GM18858 (cell line): ENCODE measurements at regions not wholly inside any gene's neighbourhood (a gene's known extent, or its start where the extent isn't known, plus 50 kb on each side); places are given as distances from the start of the nearest gene placed in this dataset.

ENCODE experiments used
- ATAC-seq: cut with Tn5 transposase; IDR thresholded peaks from one replicate; pipeline ENCODE4 v1.9.1; 2021; ENCODE audit not compliant: unreplicated experiment

DNA sequence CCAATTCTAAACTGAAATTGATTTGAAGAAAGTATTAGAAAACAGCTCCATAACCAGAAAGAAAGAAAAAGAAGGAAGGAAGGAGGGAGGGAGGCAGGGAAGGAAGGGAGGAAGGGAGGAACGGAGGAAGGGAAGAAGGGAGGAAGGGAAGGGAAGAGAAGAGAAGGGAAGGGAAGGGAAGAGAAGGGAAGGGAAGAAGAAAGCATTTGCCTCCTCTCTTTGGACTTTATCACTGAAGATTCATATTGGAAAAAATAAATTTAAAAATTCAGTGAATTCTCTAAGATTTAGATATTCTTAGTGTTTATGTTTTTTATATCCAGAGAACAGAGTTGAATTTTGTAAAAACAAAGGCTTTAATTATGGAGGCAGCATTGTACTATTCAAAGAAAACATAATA is 68.5 kb upstream of the NXT1 start:
- ATAC-seq = no peak

DNA sequence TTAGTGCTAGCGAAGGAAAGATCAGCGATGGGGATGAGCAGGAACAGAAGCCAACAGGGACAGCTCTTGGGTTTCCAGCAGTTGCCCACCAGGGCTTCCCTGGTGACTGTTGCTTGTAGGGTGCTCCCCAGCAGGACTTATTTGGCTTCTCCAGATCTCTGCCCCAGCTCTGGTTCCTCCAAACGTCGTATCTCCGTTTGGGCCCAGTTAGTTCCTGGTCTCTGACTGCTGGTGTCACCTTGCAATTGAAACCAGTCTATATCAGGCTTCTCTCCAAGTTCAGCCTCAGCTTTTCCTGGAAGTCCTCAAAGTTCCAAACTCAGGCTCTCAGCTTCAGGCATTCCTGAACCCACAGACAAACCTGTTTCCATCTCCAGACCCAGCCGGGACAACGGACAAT is 70.8 kb upstream of the NXT1 start:
- ATAC-seq = no peak

GRCh38 chr20:23278172-23278571 is 72.4 kb upstream of the NXT1 start:
- no peak for ATAC-seq

- ATAC-seq = no peak
Measured at GRCh38 chr20:23277316-23277715, 73.3 kb upstream of the NXT1 start.

DNA sequence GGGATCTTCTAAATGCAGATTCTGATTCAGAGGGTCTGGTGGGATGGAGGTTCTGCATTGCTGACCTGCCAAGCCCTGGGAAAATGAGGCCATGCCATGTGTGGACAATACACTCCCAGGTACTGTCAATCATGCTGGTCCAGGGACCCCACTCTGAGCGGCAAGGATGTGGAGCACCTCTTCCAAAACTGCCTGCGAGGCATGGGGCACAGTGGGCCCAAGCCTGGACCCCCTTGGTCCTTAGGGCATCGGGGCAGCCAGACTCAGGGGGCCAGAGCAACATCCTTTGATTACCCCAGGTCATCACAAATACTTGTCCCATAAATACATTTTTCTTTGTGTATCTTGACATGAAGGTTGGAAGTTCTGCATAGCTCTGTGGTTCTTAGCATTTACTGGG is 76.8 kb upstream of the NXT1 start:
- no peak for ATAC-seq

GRCh38 chr20:23272176-23273029 is 78.2 kb upstream of the NXT1 start:
- ATAC-seq = no peak

GRCh38 chr20:23270382-23270911 is 80.1 kb upstream of the NXT1 start:
- ATAC-seq = no peak

DNA sequence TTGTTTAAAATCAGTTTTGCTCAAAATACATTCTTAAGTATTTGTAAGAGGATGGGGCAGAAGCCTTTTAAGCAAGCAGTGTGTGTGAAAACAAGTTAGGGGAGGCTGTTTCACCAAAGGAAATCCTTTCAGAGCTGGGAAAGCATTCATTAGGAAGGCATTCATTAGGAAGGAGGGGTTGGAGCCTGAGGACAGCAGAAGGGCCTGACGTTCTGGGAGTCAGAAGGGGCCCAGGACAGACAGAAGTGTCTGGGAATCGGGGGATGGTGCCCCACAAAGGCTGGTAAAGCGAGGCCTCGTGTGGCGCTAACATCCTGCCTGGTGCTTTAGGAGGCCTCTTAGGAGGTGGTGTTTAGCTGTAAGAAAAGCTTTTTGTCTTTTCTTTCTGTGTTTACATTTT is 80.6 kb upstream of the NXT1 start:
- no peak for ATAC-seq

GRCh38 chr20:23268792-23269354 is 81.7 kb upstream of the NXT1 start:
- ATAC-seq = no peak

DNA sequence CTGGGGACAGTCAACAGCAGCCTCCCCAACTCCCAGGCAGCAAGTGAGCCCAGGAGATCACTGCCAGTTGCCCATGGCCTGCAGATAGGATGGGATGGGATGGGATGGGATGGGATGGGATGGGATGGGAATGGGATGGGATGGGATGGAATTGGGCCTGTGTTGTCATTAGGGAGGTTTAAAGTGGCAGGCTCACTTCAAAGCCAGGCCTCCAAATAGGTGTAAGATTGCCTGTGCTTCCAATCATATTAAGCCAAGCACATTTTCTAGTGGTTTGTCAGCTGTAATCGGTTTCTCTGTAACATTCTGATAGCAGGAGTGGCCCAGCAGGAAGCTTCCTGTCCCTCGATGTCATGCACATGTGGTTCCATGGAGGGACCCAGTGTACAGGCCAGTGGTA is 82.7 kb upstream of the NXT1 start:
- no peak for ATAC-seq

GRCh38 chr20:23266530-23267398 is 83.8 kb upstream of the NXT1 start:
- no peak for ATAC-seq

DNA sequence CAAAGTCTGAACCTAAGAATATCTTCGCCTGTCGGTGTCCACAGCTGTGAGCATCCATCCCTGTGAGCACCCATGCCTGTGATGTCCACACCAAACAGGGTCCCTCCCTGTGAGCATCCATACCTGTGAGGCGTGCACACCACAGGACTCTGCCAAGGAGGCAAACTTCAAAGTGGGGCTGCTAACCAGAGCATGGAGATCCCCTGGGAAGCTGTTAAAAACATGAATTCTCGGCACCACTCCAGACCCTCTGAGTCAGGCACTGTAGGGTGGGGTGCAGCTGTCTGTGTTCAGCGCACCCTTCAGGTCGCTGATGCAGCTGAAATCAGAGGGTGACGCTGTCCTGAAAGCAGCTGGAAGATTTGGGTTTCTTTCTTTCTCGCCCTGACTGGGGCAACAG is 85.4 kb upstream of the NXT1 start:
- ATAC-seq = no peak

DNA sequence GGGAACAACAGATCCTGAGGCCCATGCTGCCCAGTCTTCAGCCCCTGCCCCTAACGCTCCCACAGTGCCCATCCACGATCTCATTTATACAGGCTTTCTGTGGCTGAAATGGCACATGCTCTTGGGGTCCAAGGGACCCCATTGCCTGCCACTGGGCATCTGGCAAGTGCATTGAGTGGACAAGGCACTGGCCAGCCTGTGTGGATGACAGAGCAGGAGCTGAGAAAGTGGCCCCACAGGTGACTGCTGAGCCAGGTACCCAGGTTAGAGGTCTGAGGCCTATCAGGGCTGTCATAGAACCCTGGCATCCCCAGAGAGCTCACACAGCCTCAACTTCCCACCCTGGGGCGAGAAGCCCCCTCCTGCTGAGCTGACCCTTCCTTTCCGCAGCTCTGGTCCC is 86.0 kb upstream of the NXT1 start:
- ATAC-seq = no peak

GRCh38 chr20:23260181-23260840 is 90.3 kb upstream of the NXT1 start:
- no peak for ATAC-seq

- no peak for ATAC-seq
Measured at GRCh38 chr20:23258747-23259121, 91.9 kb upstream of the NXT1 start.

DNA sequence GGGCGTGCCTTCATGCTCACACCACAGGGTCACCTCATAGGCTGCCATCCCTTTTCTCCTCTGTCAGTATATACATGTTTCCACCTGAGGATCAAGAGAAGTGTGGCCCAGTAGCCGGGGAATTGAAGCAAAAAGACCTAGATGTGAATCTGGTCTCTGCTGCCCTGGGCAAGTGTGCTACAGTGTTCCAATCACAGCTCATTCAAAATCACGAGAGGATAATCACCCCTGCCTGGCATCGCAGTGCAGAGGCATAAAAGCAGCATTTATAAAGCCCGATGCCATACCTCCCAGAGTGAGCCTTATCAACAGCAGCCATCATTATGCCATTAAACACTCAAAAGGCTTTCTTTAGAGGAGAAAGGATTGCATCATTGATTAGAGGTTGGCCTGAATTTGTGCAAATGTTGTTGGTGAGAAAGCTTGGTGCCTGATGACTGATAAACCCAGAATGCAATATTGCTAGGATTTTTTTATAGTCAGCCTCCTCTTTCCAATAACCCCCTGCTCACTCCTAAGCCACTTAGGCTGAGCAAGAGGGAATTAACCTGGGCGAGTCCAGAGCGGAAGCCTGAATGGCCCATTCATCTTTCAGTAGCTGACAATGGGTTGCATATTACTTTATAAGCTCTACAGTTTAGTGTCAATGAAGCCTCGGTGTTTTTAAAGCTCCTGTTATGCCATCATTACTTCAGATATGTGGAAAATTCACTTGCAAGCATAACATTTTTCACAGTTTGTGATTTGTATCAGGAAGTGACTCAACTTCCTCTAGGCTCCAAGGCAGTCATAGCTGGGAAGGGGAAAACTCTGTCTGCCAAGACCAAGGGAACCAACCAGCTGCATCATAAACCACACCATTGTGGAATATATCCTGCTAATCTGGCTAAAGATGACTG is 92.5 kb upstream of the NXT1 start:
- ATAC-seq = no peak

DNA sequence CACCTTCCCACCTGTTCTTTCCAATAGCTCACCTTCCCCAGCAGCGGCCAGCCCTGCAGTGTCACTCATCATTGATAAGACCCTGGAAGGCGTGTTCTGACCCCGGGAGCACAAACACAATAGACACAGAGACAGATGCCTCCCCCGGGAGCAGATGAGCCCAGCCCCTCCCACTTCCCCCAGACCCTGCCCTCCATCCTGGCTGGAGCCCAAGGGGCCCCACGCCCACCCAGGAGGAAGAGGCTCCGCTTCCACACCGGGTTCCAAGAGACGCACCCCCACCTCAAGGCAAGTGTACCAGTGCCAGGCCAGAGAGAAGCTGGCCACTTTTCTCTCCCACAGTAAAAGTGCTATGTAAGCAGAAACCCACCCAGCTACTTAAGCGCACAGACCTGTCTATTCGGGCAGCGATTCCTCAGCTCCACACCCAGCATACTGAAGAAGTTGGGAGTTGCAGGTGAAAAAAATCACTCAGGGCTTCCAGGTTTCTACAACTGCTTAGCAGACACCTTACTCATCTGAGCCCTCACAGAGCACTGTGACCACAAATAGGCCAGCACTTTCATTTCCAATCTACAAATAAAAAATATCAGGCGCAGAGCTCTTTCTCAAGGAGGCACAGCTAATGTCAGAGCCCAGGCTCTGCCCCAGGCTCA is 93.4 kb upstream of the NXT1 start:
- no peak for ATAC-seq

DNA sequence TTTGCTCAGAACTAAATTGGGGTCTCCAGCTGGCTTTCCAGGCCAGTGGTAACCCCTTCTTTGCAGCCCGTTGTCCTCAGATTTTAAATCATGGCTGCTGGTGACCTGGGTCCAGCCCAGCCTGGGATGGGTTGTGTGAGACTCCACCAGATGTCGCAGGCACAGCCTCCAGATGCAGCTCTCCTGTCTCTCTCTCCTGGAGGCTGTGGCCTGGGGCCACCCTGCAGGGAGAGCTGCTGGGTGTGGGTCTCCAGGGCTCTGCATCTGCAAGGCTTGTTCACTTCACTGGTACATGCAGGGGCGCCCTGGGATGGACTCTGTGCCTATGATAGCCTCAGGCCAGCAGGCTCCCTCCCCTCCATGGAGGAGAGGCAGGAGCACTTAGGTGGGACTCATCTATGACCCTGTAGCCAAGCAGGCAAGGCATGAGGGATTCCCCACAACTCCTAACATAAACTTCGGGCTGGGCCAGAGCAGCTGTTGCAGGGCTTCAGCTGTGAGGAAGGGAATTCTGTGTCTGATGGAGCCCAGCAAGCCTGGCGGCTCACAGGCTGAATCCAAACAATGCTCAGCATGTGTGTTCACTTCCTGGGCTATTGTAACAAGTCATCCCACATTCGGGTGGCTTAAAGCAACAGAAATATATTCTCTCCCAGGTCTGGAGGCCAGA is 94.7 kb upstream of the NXT1 start:
- ATAC-seq = no peak

DNA sequence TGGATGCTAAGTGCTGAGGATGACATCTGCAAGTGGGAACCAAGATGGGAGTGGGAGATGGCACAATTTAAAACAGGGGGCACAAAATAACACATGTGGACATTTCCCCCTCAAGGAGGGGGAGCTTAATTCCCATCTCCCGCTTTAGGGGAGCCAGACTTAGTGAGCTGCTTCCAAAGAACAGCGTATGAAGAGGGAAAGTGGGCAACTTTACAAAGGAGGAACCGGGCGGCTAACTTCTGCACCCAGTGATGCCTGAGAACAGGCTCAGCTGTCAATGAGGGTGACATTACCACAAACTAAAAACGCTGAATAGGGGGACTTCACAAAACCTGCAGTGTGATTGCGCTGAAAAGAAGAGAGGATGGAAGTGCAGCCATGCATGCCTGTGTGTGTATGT is 95.5 kb upstream of the NXT1 start:
- no peak for ATAC-seq
